GM18502 (cell line): ENCODE measurements at regions not wholly inside any gene's neighbourhood (a gene's known extent, or its start where the extent isn't known, plus 50 kb on each side); places are given as distances from the start of the nearest gene placed in this dataset.

Experiments used
- ATAC-seq: cut with Tn5 transposase; IDR thresholded peaks from one replicate; pipeline ENCODE4 v1.9.1; 2021; ENCODE audit warnings: mild to moderate bottlenecking; ENCODE audit not compliant: unreplicated experiment, poor library complexity

DNA sequence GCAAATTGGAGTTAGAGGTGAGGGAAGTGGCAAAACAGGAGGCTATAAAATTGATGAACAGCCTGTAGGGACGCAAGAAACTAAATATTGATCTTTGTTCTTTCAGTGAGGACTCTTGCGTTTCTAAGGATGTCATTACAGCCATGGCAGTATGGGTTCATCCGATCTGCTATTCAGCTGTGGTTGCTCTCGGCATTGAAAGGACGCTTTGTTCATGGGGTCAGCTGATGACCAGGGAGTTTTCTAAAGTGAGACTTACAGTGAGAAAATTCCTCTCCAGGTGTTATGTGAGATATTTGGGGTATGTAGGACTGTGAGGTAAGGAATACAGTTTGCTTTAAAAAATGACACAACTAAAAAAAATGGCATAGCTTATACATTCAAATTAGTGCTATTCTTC, 52.7 kb upstream of the PELI1 start:
- no peak for ATAC-seq

GRCh38 chr2:64201151-64201550, 56.9 kb upstream of the PELI1 start:
- no peak for ATAC-seq

DNA sequence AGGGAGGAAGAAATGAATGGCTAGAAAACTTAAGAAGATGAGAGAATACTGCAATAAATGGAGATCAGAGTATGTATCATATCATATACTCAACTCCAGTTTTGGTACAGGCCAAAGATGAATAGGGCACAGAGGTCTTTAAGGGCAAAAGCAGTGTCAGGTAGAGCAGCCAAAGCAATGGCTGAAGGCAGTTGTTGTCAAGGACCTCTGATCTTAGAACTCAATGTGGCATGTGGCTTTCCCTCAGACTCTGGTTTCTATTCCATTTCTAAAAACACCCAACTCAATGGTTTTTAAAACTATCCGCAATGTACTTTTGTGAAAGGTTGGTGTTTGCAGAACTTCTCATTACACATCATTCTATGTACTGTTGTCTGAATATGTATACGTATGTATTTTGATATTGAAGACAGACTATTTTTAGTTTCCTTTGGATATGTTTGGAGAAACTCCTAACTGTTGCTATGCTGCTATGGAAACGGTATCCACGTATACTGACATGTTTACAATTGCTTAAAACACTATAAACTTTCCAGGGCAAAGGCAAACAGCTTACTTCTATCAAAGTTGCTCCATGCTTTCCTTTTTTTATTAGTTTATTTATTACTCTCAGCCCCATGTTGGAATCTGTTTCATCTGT, 58.1 kb upstream of the PELI1 start:
- ATAC-seq, result no peak

GRCh38 chr2:64203131-64203857, 59.1 kb upstream of the PELI1 start:
- no peak for ATAC-seq

DNA sequence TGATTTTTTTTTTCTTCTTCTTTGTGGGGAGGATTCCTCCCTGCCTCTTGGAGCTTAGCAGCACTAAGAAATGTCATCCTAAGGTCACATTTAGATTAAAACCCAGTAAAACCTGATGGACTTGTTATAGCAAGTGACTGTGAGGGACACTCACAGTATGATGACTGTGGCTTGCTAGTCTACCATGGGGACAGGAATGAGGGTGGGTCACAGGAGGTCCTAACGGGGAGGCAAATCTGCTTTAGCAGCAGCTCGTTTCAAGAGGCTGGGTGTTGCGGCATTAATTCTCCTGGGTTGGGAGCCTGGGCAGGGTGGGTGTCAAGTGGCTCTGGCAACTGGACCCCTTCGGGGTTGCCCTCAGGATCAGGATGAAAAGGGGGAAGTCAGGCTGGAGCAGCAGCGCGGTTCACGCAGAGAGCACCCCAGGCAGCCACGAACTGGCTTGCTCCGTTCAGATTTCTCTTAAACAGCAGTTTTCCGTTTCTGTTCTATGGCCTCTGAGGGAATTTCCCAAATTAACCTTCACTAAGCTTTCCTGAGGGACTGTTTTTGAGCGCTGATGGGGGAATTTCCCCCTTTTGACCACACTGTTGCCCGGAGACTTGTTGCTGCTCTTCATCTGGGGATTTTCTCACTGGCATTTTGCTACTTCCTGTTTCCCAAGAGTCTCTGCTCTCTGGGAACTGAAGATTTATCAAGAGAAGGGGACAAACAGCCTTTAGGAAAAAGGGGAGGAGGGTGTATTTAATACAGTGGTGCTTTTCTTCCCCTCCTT, 59.8 kb upstream of the PELI1 start:
- peak; percentile 70 for ATAC-seq

DNA sequence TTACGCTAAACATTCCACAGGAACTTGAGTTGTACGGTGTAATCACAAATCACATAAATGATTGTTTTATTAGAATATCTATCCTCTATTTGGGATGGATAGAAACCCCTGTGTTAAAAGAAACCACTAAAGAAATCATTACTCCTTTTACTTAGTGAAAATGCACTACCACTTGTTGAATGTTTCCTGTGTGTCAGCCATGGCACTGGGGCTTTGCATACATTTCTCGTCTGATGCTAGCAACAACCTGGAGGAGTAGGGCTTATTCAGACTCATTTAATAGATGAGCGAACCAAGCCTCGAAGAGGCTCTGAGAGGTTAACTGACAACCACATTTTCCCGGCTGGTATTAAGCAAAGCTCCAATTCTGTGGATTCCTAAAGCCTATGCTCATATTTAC, 60.5 kb upstream of the PELI1 start:
- peak; percentile 22 for ATAC-seq

- no peak for ATAC-seq
Measured at GRCh38 chr2:64205415-64205814, 61.2 kb upstream of the PELI1 start.

GRCh38 chr2:64207573-64207972, 63.4 kb upstream of the PELI1 start:
- ATAC-seq, result no peak

DNA sequence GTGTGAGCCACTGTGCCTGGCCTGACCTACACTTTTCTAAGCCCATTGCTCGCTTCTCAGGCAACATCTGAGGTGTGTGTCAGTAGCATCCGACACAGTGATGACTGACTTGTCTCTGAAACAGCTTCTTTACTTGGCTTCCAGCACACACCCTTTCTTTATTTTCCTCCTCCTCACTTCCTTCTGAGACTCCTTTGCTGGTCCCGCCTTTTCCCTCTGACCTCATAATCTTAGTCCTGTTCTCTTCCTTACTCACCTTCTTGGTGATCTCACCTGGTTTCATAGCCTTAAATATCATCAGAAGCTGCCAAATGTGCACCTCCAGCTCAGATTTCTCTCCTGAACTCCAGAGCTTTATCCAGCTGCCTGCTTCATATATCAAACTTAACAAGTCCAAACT, 66.6 kb upstream of the PELI1 start:
- ATAC-seq, result no peak

DNA sequence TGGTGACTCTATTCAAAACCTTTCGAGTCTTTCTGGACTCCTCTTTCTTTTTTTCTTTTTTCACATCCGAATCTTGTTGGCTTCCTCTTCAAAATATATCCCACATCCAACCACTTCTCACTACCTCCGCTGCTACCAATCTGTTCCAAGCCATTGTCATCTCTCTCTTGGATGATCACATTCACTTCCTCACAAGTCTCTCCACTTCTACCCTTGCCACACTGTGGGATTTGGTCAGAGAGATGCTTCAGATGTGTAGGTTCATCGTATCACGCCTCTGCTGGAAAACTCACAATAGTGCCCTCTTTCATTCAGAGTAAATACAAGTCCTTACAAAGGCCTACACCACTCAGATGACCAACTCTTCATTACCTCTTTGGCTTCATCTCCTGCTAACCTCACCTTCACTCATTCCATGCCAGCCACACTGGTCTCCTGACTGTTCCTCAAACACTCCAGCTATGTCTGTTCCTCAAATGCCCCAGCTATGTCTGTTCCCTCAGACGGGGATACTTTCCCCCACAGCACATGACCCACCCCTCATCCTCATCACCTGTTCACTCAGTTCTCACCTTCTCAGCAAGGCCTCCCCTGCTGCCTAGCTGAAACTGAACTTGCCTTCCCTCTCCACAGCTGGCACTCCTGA, 67.2 kb upstream of the PELI1 start:
- ATAC-seq, result no peak

- no peak for ATAC-seq
Measured at GRCh38 chr2:64212346-64212745, 68.1 kb upstream of the PELI1 start.

DNA sequence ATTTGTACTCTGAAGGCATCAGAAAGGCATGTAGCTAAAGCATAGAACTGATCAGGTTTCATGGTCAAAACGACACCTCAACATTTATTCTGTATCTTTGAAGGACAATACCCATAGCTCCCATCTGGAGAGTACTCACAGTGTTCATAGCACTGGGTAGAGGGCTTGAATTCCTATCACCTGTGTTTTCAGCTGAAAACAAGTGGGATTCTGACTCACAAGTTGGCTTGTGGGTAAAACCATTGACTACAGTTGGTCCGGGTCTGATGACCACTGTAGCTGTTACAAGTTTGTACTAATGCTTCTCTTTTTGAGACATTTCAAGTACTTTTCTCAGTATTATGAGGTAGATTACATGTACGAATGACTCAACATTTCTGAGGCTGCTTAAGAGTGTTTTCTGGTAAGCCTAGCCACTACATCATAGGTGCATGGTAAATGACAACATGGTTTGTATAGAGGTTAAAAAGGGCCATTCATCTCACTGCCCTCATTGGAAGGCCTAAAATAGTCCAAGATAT, 68.6 kb upstream of the PELI1 start:
- peak; percentile 40 for ATAC-seq

DNA sequence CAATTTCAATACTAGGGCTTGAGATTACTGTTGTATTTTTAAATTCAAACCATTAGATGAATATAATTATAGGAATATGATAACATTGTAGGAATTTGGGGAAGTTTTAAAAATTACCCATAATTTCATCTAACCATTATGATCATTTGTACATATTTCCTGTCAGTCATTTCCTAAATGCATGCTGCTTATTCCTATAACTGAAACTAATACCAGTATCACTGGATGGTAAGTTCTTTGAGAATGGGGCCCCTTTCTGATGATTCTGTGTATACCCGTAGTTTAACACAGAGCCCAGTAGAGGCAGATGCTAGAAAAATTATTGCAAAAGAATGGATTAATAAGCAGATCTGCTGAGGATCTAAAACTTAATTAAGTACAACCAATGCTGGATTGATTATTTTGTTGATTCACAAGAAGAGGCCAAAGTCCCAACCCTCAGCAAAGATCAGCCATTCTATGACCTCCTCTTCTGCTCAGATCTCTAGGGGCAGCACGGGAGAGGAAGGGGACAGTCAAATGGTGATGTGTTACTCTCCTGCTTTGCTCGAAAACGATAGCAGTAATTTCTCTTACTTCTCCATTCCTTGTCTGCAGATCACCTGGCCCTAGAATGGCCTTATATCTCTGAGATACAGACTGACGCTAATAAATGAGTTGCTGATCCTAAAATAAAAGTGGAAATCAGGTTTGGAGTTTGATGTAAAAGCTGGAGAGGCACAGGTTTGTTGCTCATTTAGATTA, 69.5 kb upstream of the PELI1 start:
- ATAC-seq, result peak; percentile 49

DNA sequence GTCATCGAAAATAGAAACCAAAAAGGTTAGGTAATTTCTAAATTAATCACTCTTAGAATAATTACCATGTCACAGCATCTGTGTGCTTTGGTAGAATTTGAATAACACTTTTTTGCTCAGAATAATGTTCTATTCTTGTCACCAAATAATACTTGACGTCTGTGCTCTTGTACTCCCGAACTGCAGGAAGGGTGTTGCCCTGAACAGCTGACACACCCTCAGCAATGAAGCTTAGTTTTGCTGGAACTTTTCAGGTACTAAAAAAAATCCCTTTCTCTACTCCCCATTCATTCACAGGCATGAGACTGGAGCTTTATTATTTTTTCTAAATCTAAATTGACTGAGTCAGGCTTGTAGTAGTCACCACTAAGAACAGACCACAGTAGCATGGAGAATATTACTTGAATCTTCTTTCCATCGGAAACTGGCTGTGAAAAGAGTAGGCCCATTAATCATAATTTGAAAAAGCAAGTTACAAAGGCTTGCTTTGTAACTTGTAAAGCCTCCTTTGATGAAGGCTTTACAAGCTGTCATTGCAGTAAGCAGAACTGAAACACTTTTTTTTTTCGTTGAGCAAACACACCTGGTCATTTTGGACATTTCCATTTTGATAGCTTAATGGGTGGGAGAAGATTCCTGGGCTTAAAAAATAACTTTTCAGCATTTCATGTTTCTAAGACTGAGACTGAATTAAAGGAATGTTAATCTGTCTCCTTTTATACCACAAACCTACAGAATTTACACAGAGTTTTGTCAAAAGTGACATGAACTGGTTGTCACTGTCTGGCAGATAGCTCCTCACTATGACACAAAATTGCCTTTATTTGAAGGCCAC, 70.3 kb upstream of the PELI1 start:
- peak; percentile 66 for ATAC-seq

- ATAC-seq, result no peak
Measured at GRCh38 chr2:64217198-64217869, 73.1 kb upstream of the PELI1 start.

DNA sequence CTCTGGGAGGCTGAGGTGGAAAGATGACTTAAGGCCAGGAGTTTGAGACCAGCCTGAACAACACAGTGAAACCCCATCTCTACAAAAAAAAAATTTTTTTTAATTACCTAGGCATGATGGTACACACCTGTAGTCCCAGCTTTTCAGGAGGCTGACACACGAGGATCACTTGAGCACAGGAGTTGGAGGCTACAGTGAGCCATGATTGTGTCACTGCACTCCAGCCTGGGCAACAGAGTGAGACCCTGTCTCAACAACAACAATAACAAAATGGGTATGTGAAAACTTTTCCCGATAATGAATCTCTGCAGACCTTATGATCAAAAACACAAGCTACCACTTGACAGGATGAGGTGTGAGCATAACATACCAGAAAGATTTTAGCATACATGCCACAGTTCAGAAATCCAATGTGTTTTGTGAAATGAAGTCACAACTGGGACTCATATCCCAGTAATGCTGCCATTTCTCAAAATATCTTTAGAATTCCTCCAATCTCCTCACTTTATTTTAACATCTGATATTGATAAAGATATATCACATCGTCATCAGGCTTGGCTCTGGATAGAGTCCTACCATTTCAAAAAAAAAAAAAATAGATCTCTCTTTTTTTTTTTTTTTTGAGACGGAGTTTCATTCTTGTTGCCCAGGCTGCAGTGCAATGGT, 74.0 kb upstream of the PELI1 start:
- no peak for ATAC-seq

DNA sequence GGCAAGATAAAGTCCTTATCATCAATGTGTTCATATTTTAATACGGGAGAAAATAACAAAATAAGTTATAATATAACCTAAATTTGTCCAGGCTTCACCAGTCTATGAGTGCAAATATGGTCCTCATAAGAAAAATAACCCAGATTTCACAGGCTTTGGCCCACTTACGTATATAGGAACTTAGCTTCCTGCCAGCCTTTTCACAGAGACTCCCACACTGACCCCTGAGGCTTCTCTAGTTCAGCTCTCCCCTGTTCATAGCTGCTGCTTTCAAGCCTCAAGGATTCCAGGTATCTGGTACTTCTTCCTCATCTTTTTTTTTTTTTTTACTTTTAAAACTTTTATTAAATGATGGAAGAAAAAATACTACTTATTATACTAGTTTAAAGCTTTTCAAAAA, 74.9 kb upstream of the PELI1 start:
- no peak for ATAC-seq

GRCh38 chr2:64220265-64220664, 76.0 kb upstream of the PELI1 start:
- no peak for ATAC-seq
